GM18870 (cell line): ENCODE measurements at regions not wholly inside any gene's neighbourhood (a gene's known extent, or its start where the extent isn't known, plus 50 kb on each side); places are given as distances from the start of the nearest gene placed in this dataset.
"Not testable (repeated sequence)": the region's sequence is repeated elsewhere in the genome, so short reads cannot be mapped to it uniquely, and the experiment has no call there.

Experiments used
- ATAC-seq: cut with Tn5 transposase; IDR thresholded peaks from one replicate; pipeline ENCODE4 v1.9.1; 2021; ENCODE audit warnings: moderate library complexity; ENCODE audit not compliant: unreplicated experiment

DNA sequence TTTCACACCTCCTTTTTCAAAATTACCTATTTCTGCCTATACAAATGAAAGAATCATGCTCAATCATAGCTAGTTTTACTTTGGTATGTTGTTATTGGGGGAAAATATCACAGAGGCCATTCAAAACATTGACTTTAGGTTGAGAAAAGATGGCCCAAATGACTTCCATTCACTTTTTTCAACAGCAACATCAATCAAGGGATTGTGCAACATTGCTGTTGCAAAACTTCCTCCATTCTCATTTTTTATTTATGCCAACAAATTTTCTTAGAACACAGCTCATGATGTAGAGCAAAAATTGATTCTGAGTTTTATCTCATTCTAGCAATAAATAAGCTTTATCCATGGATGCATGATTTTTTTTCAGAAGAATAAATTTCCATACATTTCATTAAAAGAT, 93.6 kb upstream of the RORB start:
- no peak for ATAC-seq

DNA sequence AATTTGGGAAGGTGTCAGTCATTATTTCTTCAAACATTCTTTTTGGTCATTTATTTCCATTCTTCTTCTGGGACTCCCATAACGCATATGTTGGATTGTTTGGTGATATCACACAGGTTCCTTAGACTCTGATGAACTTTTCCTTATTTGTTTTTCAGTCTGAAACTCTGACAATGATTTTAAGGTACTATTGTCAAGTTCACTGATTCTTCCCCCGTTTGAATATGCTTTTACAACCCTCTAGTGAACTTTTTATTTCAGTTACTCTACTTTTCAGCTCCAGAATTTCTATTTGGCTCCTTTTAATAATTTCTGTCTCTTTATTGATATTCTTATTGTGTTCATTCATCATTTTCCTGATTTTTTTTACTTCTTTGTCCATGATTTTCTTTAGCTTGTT, 92.5 kb upstream of the RORB start:
- ATAC-seq, result no peak

DNA sequence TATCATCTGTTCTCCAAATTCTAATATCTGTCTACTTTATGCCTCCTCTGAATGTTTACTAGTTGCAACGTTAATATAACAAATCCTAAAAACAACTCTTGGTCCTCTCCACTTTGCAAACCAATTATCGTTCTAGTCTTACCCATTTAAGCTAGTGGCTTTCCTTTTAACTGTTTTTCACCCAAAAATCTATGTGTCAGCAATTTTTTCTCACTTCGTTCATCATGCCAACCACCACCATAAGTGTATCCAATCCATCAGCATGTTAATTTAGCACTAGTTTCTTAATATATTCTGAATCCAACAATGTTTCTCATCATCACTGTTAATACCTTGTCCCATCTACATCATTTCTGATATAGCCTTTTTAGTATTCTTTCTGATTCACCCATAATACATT, 90.0 kb upstream of the RORB start:
- ATAC-seq, result no peak

DNA sequence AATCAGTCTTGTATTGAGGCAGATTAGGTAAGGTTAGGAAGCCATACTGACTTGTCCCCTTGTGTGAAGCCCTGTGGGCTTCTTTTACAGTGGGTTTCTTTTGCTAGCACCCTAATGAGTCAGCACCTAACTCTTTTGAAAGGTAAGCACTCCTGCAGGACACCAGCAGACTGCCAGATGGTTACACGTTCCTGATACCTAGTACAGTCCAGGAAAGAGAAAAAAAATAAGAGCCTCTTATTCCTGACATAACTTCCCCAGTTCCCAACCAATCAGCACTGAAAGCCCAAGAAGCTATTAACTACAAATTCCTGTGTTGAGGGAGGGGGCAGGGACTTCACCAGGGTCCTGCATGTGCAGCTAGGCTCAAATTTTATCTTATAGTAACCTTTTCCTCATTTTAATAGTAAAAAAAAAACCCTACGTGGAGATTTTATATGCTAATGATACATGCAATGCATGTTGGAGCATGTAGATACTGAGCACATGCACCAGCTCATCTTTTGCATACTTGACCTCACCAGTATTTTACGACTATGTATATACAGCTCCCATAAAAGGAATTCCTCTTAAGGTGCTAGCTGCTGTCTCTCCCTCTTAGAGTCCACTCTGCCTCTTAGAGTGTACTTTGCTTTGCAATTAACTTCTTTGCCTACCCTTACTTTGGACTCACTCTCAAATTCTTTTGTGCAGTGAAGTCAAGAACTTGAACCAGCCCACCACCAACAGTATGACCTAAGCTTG, 84.7 kb upstream of the RORB start:
- no peak for ATAC-seq

DNA sequence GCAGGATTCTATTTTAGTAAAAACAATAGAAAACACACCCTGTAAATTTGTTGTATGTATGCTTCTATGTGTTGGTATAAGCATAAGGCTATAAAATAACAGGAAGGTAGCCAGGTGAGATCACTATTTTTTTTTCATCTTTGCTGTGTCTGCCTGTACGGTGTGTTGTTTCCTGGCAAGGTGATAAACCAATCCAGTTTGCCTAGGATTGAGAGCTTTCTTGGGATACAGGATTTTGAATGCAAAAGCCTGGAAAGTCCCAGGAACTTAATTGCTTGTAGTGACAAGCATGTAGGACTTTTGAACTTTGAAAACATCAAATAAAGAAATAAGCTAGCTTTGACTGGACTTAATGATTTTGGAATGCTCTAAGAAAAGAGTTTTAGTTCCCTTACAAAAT, 83.3 kb upstream of the RORB start:
- ATAC-seq, result no peak

DNA sequence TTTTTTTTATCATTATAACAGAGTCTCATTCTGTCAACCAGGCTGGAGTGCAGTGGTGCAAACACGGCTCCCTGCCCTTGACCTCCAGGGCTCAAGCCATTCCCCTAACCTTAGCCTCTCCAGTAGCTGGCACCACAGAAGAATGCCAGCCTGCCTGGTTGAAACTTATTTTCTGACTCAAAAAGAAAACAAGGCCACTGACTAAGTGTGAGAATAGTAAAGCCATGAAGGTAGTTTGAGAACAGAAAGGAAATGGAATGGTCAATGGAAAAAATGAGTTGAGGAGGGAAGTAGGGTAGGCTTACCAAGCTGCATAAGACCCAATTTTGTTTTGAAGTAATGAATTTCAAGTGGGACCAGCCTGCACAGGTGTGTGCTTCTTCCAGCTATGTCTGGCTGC, 82.8 kb upstream of the RORB start:
- ATAC-seq, result no peak

DNA sequence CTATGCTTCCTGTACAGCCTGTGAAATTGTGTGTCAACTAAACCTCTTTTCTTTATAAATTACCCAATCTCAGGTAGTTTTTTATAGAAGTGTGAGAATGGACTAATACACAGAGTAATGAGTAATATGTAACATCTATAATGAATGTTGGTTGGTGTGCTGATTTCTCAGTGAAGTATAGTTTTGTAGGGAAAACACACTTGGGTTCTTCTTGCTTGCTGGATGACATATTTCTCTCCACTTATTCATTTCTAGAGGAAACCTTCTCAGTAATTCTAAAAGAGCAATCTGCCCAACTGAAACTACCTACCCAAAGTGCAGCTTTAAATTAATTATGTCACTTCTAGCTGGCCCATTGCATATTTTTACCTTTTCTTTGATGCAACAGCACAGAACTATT, 81.1 kb upstream of the RORB start:
- peak; percentile 72 for ATAC-seq

DNA sequence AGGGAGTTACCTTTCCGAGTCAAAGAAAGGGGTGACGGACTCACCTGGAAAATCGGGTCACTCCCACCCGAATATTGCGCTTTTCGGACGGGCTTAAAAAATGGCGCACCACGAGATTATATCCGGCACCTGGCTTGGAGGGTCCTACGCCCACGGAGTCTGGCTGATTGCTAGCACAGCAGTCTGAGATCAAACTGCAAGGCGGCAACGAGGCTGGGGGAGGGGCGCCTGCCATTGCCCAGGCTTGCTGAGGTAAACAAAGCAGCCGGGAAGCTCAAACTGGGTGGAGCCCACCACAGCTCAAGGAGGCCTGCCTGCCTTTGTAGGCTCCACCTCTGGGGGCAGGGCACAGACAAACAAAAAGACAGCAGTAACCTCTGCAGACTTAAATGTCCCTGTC, 72.6 kb upstream of the RORB start:
- not testable (repeated sequence) for ATAC-seq

DNA sequence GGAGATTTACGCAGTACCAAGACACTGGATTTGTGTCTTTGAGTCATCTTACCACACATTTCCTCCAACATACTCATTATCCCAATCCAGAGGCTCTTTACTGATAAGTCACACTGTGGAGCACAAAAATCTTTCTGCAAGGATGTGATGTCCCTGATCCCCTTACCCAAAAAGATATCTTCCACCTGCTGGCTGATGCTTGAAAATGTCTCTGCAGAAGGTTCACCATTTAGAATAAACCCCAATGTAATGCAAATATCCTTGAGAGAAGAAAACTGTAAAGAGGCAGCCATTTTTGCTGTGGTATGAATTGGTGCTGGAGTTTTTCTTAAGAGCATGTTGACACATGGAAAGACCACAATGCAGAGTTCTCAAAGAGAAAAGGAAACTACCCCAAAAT, 65.7 kb upstream of the RORB start:
- no peak for ATAC-seq

DNA sequence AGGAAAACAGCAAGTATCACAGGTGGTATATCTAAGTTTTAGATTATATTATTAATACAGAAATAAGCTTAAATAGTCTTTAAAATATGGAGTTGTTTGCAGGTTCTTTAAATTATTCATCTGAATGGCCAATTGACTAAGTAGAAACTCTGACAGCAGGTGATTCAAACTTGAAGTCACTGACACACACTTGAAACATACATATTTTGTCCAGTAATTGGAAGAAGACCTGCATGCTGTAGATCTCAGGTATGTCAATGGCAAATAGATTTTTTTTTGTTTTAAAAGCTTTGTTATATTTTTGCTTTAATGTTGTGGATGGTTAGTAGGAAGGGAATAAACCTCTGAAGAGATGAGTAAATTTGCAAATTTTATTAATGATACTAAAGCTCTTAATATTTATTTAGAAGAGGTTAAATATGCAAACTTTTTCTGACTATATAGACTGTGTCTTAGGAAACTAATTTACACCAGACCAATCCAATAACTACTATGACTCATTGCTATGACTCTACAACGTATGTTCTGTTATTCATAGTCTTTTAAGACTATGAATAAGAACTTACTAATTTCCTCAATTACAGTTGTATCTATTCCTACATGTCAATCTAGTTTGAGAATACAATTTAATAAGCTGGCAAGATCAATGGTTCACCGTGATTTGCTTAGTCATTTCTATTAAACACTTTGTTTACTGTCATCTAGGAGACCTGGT, 53.9 kb upstream of the RORB start:
- ATAC-seq, result no peak

DNA sequence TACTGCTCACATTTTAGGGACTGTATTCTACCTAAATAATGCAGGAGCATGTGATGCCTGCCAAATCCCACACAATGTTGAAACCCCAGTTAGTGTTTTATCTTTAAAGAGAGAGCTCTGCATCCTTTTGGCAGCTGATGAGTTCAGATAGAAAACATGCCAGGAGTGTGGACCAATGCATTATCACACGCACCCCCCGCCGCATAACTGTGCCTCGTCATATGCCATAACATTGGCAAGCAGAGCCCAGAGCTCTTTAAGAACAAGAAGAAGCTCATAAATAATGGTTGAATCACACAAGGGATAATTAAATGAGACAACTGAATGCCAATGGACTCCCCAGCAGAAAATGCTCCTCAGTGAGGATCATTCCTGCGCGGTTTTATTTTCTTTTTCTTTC, 52.8 kb upstream of the RORB start:
- ATAC-seq, result no peak
